CD4-positive, alpha-beta T cell (primary cell): ENCODE measurements at regions not wholly inside any gene's neighbourhood (a gene's known extent, or its start where the extent isn't known, plus 50 kb on each side); places are given as distances from the start of the nearest gene placed in this dataset.

ENCODE experiments used
- ATAC-seq: fragments of 200-7000 bp; cut with Tn5 transposase; one replicate; pipeline ENCODE4 v1.10.0; 2022; ENCODE audit warnings: mild to moderate bottlenecking; ENCODE audit not compliant: poor library complexity
- CTCF ChIA-PET: fragments of 350-600 bp; sonication (Branson Sonifier 250); formaldehyde crosslinking; loops from one replicate; lab custom pipeline; 2021; ENCODE audit warnings: antibody characterized with exemption, inconsistent platforms; lab: Charles Lee
- POLR2A ChIA-PET: fragments of 350-600 bp; sonication (Branson Sonifier 250); formaldehyde crosslinking; loops from one replicate; lab custom pipeline; 2021; ENCODE audit warnings: antibody characterized with exemption, inconsistent platforms; lab: Charles Lee
- DNase-seq, 14 experiments: peaks; one replicate each; pipeline ENCODE4 v3.0.0-alpha.2; 2013 to 2020; ENCODE audit warnings: mixed read lengths in 2 of 14
- H3K27ac ChIP-seq, 2 donors: one replicate each; pipeline versions ENCODE4 v1.5.1 to v1.7.0; 2013; ENCODE audit warnings: low read length in 2 of 2, low read depth in 1 of 2, mild to moderate bottlenecking in 1 of 2
- H3K27me3 ChIP-seq, 2 experiments: 1 replicate in 1 of 2; 2 replicates in 1 of 2; pipeline versions ENCODE4 v1.6.1 to v1.7.0; 2013; ENCODE audit warnings: low read length in 2 of 2, control low read depth in 1 of 2, mild to moderate bottlenecking in 1 of 2, moderate library complexity in 1 of 2; ENCODE audit not compliant: insufficient read depth in 2 of 2, control insufficient read depth in 1 of 2
- H3K36me3 ChIP-seq: one replicate; pipeline ENCODE4 v1.6.1; 2013; ENCODE audit warnings: low read length, control low read depth; ENCODE audit not compliant: insufficient read depth
- H3K4me1 ChIP-seq: one replicate; pipeline ENCODE4 v1.6.1; 2013; ENCODE audit warnings: low read length, control low read depth; ENCODE audit not compliant: insufficient read depth
- H3K4me3 ChIP-seq: one replicate; pipeline ENCODE4 v1.5.1; 2013; ENCODE audit warnings: mild to moderate bottlenecking, low read length, moderate library complexity
- H3K9me3 ChIP-seq, 2 experiments: 1 replicate in 1 of 2; 2 replicates in 1 of 2; pipeline versions ENCODE4 v1.6.1 to v1.7.0; 2013; ENCODE audit warnings: low read length in 2 of 2, mild to moderate bottlenecking in 2 of 2, control low read depth in 1 of 2, moderate library complexity in 1 of 2; ENCODE audit not compliant: control insufficient read depth in 1 of 2, insufficient read depth in 1 of 2
- H3K27ac Mint-ChIP-seq: one replicate; pipeline ENCODE4 v1.8.0; 2020; ENCODE audit warnings: mixed read lengths
- H3K27me3 Mint-ChIP-seq: one replicate; pipeline ENCODE4 v1.8.0; 2021; ENCODE audit warnings: mixed read lengths
- H3K36me3 Mint-ChIP-seq: one replicate; pipeline ENCODE4 v1.8.0; 2021; ENCODE audit warnings: low read depth, mixed read lengths
- H3K4me1 Mint-ChIP-seq: one replicate; pipeline ENCODE4 v1.8.0; 2021; ENCODE audit warnings: low read depth, mixed read lengths
- H3K4me3 Mint-ChIP-seq: one replicate; pipeline ENCODE4 v1.8.0; 2020; ENCODE audit warnings: mild to moderate bottlenecking, mixed read lengths
- H3K9me3 Mint-ChIP-seq: one replicate; pipeline ENCODE4 v1.8.0; 2020; ENCODE audit warnings: mixed read lengths
- intact Hi-C, 2 experiments: fragments of 100-400 bp; cut with DNase I in 1 of 2; cut with micrococcal nuclease in 1 of 2; formaldehyde crosslinking; loops; one replicate each; pipeline versions ENCODE4 v1.15.1 to v1.9.0; 2023 to 2025; cut with DNase I, micrococcal nuclease
- TF ChIP-seq, protein P1 (sequence below): fragments of 200-600 bp; IDR thresholded peaks from one replicate; pipeline ENCODE4 v1.8.0; 2022; ENCODE audit warnings: antibody characterized with exemption, mild to moderate bottlenecking

- intact Hi-C loops: no loop called here
- no peaks in the 10 kb centered on the region for H3K27me3 Mint-ChIP-seq
- ChIA-PET POLR2A (no interaction called here), CTCF (no interaction called here)
- no peaks in the 10 kb centered on the region for H3K4me1 Mint-ChIP-seq
- Histone ChIP-seq H3K27ac (no peak overlapping the region), H3K4me1 (no peaks in the 10 kb centered on the region), H3K9me3 (peaks cover 0 to under 1% of the 10 kb centered on the region in 2 experiments), H3K36me3 (no peaks in the 10 kb centered on the region), H3K27me3 (no peaks in the 10 kb centered on the region), H3K4me3 (no peak overlapping the region)
- no peaks in the 10 kb centered on the region for H3K36me3 Mint-ChIP-seq
- H3K4me3 Mint-ChIP-seq: no peak overlapping the region
- ATAC-seq (no peak), DNase-seq (no peak)
- peaks cover 6% of the 10 kb centered on the region for H3K9me3 Mint-ChIP-seq
- TF ChIP-seq, protein P1, sequence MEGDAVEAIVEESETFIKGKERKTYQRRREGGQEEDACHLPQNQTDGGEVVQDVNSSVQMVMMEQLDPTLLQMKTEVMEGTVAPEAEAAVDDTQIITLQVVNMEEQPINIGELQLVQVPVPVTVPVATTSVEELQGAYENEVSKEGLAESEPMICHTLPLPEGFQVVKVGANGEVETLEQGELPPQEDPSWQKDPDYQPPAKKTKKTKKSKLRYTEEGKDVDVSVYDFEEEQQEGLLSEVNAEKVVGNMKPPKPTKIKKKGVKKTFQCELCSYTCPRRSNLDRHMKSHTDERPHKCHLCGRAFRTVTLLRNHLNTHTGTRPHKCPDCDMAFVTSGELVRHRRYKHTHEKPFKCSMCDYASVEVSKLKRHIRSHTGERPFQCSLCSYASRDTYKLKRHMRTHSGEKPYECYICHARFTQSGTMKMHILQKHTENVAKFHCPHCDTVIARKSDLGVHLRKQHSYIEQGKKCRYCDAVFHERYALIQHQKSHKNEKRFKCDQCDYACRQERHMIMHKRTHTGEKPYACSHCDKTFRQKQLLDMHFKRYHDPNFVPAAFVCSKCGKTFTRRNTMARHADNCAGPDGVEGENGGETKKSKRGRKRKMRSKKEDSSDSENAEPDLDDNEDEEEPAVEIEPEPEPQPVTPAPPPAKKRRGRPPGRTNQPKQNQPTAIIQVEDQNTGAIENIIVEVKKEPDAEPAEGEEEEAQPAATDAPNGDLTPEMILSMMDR: no peak
- H3K27ac Mint-ChIP-seq: no peak overlapping the region
Measured at GRCh38 chr5:164350236-164350635, 844.8 kb downstream of the MAT2B start.

DNA sequence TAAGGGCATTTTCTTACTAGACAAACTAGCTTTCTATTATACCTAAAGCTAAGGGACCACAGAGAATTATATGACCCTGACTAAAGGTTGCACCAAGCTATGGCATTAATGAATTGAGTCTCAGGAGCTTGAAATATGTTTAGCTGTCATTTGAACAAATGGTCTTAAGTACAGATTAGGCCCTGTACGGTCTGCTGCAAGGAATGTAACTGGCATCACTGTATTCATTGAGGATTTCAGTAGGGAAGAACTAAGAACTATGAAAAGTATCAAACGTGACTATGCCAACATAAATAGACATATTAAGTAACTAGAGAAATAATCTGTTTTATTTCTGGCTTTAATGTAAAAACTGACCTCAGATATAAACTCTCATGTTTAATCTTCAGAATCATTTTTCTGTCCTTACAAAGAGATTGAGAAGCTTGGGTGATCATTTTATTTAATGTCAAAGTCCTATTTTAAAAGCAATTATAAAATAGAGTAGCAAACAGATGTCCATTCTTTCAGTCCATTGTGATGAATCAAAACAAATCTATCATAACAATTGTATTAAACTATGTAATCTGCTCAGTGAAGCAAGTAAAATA is 845.9 kb downstream of the MAT2B start:
- ChIA-PET CTCF (no interaction called here), POLR2A (no interaction called here)
- DNase-seq: no peak
- no peak overlapping the region for H3K27ac ChIP-seq
- H3K9me3 ChIP-seq: no peaks in the 10 kb centered on the region
- Mint-ChIP-seq H3K4me1 (no peaks in the 10 kb centered on the region), H3K4me3 (no peak overlapping the region), H3K27me3 (no peaks in the 10 kb centered on the region), H3K27ac (no peak overlapping the region), H3K9me3 (peaks cover 6% of the 10 kb centered on the region), H3K36me3 (no peaks in the 10 kb centered on the region)
- H3K27me3 ChIP-seq: no peaks in the 10 kb centered on the region
- no peaks in the 10 kb centered on the region for H3K4me1 ChIP-seq
- no peaks in the 10 kb centered on the region for H3K36me3 ChIP-seq
- TF ChIP-seq, protein P1: no peak
- no peak for ATAC-seq
- intact Hi-C loops: no loop called here
- no peak overlapping the region for H3K4me3 ChIP-seq

GRCh38 chr5:164352695-164353094 is 847.3 kb downstream of the MAT2B start:
- H3K4me3 Mint-ChIP-seq: no peak overlapping the region
- ChIA-PET CTCF (no interaction called here), POLR2A (no interaction called here)
- intact Hi-C loops: no loop called here
- H3K36me3 Mint-ChIP-seq: no peaks in the 10 kb centered on the region
- DNase-seq: no peak
- no peak for ATAC-seq
- Histone ChIP-seq H3K36me3 (no peaks in the 10 kb centered on the region), H3K27me3 (no peaks in the 10 kb centered on the region), H3K4me3 (no peak overlapping the region), H3K27ac (no peak overlapping the region), H3K9me3 (no peaks in the 10 kb centered on the region), H3K4me1 (no peaks in the 10 kb centered on the region)
- no peaks in the 10 kb centered on the region for H3K4me1 Mint-ChIP-seq
- TF ChIP-seq, protein P1: no peak
- peaks cover 6% of the 10 kb centered on the region for H3K9me3 Mint-ChIP-seq
- no peaks in the 10 kb centered on the region for H3K27me3 Mint-ChIP-seq
- no peak overlapping the region for H3K27ac Mint-ChIP-seq
